Left ventricle myocardium inferior (tissue), 1 donor: ENCODE measurements at regions not wholly inside any gene's neighbourhood (a gene's known extent, or its start where the extent isn't known, plus 50 kb on each side); places are given as distances from the start of the nearest gene placed in this dataset.

Experiments
- DNase-seq: peaks from one replicate; pipeline ENCODE4 v3.0.0-alpha.2; 2020
- H3K27ac ChIP-seq: fragments of 200-600 bp; replicated peaks from 2 replicates; pipeline ENCODE4 v1.8.0; 2021
- H3K27me3 ChIP-seq: fragments of 200-600 bp; 2 replicates; pipeline ENCODE4 v1.8.0; 2021; ENCODE audit warnings: low read depth
- H3K36me3 ChIP-seq: fragments of 200-600 bp; 2 replicates; pipeline ENCODE4 v1.8.0; 2021
- H3K4me1 ChIP-seq: fragments of 200-600 bp; 2 replicates; pipeline ENCODE4 v1.8.0; 2021
- H3K4me3 ChIP-seq: fragments of 200-600 bp; 2 replicates; pipeline ENCODE4 v1.8.0; 2021; ENCODE audit warnings: mild to moderate bottlenecking, moderate library complexity
- H3K9me3 ChIP-seq: fragments of 200-600 bp; replicated peaks from 2 replicates; pipeline ENCODE4 v1.8.0; 2021
- intact Hi-C: fragments of 100-400 bp; cut with micrococcal nuclease; formaldehyde crosslinking; loops from one replicate; pipeline ENCODE4 v1.11.0; 2022
- TF ChIP-seq, protein P1 (sequence below): fragments of 200-600 bp; IDR thresholded peaks from 2 replicates; pipeline ENCODE4 v1.8.0; 2021; ENCODE audit warnings: antibody characterized with exemption, mild to moderate bottlenecking, borderline replicate concordance
- donor health status: DM: no; HTN: yes; CAD: no; lungs with severe emphysema.

GRCh38 chr7:109003742-109004141 is 434.1 kb downstream of the DNAJB9 start:
- no peak for DNase-seq
- intact Hi-C loops: no loop called here

GRCh38 chr7:109009636-109010035 is 440.0 kb downstream of the DNAJB9 start:
- intact Hi-C loops: no loop called here
- no peaks in the 10 kb centered on the region for H3K27me3 ChIP-seq
- peaks cover 6% of the 10 kb centered on the region for H3K9me3 ChIP-seq
- H3K4me3 ChIP-seq: no peak overlapping the region
- no peaks in the 10 kb centered on the region for H3K36me3 ChIP-seq
- no peak for DNase-seq
- TF ChIP-seq, protein P1, sequence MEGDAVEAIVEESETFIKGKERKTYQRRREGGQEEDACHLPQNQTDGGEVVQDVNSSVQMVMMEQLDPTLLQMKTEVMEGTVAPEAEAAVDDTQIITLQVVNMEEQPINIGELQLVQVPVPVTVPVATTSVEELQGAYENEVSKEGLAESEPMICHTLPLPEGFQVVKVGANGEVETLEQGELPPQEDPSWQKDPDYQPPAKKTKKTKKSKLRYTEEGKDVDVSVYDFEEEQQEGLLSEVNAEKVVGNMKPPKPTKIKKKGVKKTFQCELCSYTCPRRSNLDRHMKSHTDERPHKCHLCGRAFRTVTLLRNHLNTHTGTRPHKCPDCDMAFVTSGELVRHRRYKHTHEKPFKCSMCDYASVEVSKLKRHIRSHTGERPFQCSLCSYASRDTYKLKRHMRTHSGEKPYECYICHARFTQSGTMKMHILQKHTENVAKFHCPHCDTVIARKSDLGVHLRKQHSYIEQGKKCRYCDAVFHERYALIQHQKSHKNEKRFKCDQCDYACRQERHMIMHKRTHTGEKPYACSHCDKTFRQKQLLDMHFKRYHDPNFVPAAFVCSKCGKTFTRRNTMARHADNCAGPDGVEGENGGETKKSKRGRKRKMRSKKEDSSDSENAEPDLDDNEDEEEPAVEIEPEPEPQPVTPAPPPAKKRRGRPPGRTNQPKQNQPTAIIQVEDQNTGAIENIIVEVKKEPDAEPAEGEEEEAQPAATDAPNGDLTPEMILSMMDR: no peak
- H3K4me1 ChIP-seq: no peaks in the 10 kb centered on the region
- no peak overlapping the region for H3K27ac ChIP-seq

More at GRCh38 chr7:109003742-109004141, 434.1 kb downstream of the DNAJB9 start:
- Histone ChIP-seq H3K36me3 (no peaks in the 10 kb centered on the region), H3K27ac (no peak overlapping the region), H3K4me1 (no peaks in the 10 kb centered on the region), H3K27me3 (no peaks in the 10 kb centered on the region), H3K9me3 (no peaks in the 10 kb centered on the region), H3K4me3 (no peak overlapping the region)
- TF ChIP-seq, protein P1: no peak

DNA sequence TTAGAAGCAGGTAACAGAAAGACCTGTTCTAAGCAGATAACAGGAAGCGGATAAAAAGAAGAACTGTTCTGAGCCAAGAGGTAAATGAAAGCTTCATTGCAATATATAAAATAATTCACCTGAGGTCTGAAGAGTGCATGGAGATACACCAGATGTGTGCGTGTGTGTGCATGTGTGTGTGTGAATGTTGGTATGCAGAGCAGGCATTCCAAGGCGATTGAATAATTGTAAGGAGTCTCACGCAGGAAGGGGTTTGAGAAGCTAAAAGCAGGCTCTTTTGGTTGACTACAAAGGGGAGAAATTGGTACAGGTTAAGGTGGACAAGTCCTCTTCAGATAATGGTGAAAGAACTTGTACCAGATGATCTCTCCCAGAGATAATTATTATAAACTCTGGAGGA is 450.6 kb downstream of the DNAJB9 start:
- TF ChIP-seq, protein P1: no peak
- H3K36me3 ChIP-seq: no peaks in the 10 kb centered on the region
- no peak for DNase-seq
- peaks cover 16% of the 10 kb centered on the region for H3K9me3 ChIP-seq
- H3K4me1 ChIP-seq: no peaks in the 10 kb centered on the region
- no peaks in the 10 kb centered on the region for H3K27me3 ChIP-seq
- H3K4me3 ChIP-seq: no peak overlapping the region
- intact Hi-C loops: no loop called here
- no peak overlapping the region for H3K27ac ChIP-seq

- Histone ChIP-seq H3K36me3 (no peaks in the 10 kb centered on the region), H3K9me3 (peaks cover 8% of the 10 kb centered on the region), H3K27ac (no peak overlapping the region), H3K4me3 (no peak overlapping the region), H3K4me1 (no peaks in the 10 kb centered on the region), H3K27me3 (no peaks in the 10 kb centered on the region)
- intact Hi-C loops: no loop called here
- TF ChIP-seq, protein P1: no peak
- DNase-seq: no peak
Observed at GRCh38 chr7:109021390-109021789, 451.7 kb downstream of the DNAJB9 start.

- Histone ChIP-seq H3K36me3 (no peaks in the 10 kb centered on the region), H3K4me3 (no peak overlapping the region), H3K9me3 (peaks cover 18% of the 10 kb centered on the region), H3K27ac (no peak overlapping the region), H3K27me3 (no peaks in the 10 kb centered on the region), H3K4me1 (no peaks in the 10 kb centered on the region)
- TF ChIP-seq, protein P1: no peak
- DNase-seq: no peak
- intact Hi-C loops: no loop called here
Observed at GRCh38 chr7:109029866-109030265, 460.2 kb downstream of the DNAJB9 start.

DNA sequence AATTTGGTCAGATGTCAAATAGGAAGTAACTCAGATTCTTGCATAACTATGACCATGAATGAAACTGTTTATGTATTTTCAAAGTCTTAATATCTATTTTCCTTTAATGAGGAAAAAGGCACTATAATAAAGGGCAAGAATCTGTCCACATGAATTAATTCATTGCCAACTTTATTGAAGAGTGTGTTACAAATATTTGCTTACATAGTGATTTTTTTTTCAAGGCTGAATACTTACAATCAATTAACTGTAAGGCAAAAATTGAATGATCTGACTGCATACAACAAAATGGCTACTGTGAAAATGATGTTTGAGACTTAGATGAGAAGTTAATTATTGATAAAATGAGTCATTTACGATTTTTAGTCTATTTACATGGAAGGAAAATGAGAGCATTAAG is 475.0 kb downstream of the DNAJB9 start:
- H3K4me3 ChIP-seq: no peak overlapping the region
- TF ChIP-seq, protein P1: no peak
- intact Hi-C loops: no loop called here
- no peaks in the 10 kb centered on the region for H3K27me3 ChIP-seq
- no peak for DNase-seq
- H3K4me1 ChIP-seq: no peaks in the 10 kb centered on the region
- H3K36me3 ChIP-seq: no peaks in the 10 kb centered on the region
- no peak overlapping the region for H3K27ac ChIP-seq
- H3K9me3 ChIP-seq: peaks cover 38% of the 10 kb centered on the region
